Breast epithelium (tissue), 4 donors: ENCODE measurements at regions not wholly inside any gene's neighbourhood (a gene's known extent, or its start where the extent isn't known, plus 50 kb on each side); places are given as distances from the start of the nearest gene placed in this dataset.

Experiments used
- DNase-seq, 2 donors: peaks; one replicate each; pipeline ENCODE4 v3.0.0-alpha.2; 2019; ENCODE audit warnings: low spot score in 2 of 2
- H3K27ac ChIP-seq, 2 donors: fragments of 200-600 bp; sonication (generic) in 1 of 2; one replicate each; pipeline ENCODE4 v1.5.1; 2016 to 2019; ENCODE audit warnings: mild to moderate bottlenecking in 1 of 2
- H3K27me3 ChIP-seq, 2 donors: fragments of 200-600 bp; sonication (generic) in 1 of 2; one replicate each; pipeline versions ENCODE4 v1.5.1 to v1.6.0; 2017 to 2019; ENCODE audit warnings: control low read depth in 1 of 2, mild to moderate bottlenecking in 1 of 2
- H3K36me3 ChIP-seq: fragments of 200-600 bp; one replicate; pipeline ENCODE4 v1.5.1; 2019
- H3K4me1 ChIP-seq, 2 donors: fragments of 200-600 bp; sonication (generic); one replicate each; pipeline ENCODE4 v1.5.1; 2016 to 2019; ENCODE audit warnings: control low read depth in 1 of 2
- H3K4me3 ChIP-seq, 3 donors: fragments of 200-600 bp; sonication (generic); 1 replicate in 2 of 3; 2 replicates in 1 of 3; pipeline ENCODE4 v1.5.1; 2016 to 2019; ENCODE audit warnings: mild to moderate bottlenecking in 3 of 3, moderate library complexity in 2 of 3
- H3K9me3 ChIP-seq, 2 donors: fragments of 200-600 bp; sonication (generic) in 1 of 2; one replicate each; pipeline ENCODE4 v1.5.1; 2016 to 2019; ENCODE audit warnings: control low read depth in 1 of 2
- POLR2A ChIP-seq: fragments of 450-650 bp; IDR thresholded peaks from one replicate; pipeline ENCODE4 v1.6.1; 2016; ENCODE audit warnings: antibody characterized with exemption, mild to moderate bottlenecking, moderate library complexity
- POLR2AphosphoS5 ChIP-seq, 3 donors: sonication (generic); formaldehyde crosslinking; IDR thresholded peaks; one replicate each; pipeline ENCODE4 v1.6.1; 2017; ENCODE audit warnings: antibody characterized with exemption in 3 of 3
- intact Hi-C: fragments of 100-400 bp; cut with DNase I; formaldehyde crosslinking; loops from one replicate; pipeline ENCODE4 v1.15.1; 2023; ENCODE audit warnings: low total_unique reads
- TF ChIP-seq, protein P1 (sequence below), 3 donors: fragments of 450-650 bp; IDR thresholded peaks; one replicate each; pipeline ENCODE4 v1.5.1; 2016 to 2017; ENCODE audit warnings: antibody characterized with exemption in 3 of 3, mild to moderate bottlenecking in 3 of 3, moderate library complexity in 3 of 3

GRCh38 chr5:4537489-4537888 lies 602.6 kb upstream of the ADAMTS16 start:
- Histone ChIP-seq H3K36me3 (no peaks in the 10 kb centered on the region), H3K27me3 (no peaks in the 10 kb centered on the region), H3K27ac (no peak overlapping the region), H3K4me1 (no peaks in the 10 kb centered on the region), H3K9me3 (peaks cover 0 to 4% of the 10 kb centered on the region in 2 donors), H3K4me3 (no peak overlapping the region)
- intact Hi-C loops: no loop called here
- DNase-seq: no peak
- TF ChIP-seq POLR2A: no peak
- TF ChIP-seq, protein P1, sequence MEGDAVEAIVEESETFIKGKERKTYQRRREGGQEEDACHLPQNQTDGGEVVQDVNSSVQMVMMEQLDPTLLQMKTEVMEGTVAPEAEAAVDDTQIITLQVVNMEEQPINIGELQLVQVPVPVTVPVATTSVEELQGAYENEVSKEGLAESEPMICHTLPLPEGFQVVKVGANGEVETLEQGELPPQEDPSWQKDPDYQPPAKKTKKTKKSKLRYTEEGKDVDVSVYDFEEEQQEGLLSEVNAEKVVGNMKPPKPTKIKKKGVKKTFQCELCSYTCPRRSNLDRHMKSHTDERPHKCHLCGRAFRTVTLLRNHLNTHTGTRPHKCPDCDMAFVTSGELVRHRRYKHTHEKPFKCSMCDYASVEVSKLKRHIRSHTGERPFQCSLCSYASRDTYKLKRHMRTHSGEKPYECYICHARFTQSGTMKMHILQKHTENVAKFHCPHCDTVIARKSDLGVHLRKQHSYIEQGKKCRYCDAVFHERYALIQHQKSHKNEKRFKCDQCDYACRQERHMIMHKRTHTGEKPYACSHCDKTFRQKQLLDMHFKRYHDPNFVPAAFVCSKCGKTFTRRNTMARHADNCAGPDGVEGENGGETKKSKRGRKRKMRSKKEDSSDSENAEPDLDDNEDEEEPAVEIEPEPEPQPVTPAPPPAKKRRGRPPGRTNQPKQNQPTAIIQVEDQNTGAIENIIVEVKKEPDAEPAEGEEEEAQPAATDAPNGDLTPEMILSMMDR (IDR thresholded peaks at IDR 0.05): no peak
- no peak for TF ChIP-seq POLR2AphosphoS5 (IDR thresholded peaks at IDR 0.05)

DNA sequence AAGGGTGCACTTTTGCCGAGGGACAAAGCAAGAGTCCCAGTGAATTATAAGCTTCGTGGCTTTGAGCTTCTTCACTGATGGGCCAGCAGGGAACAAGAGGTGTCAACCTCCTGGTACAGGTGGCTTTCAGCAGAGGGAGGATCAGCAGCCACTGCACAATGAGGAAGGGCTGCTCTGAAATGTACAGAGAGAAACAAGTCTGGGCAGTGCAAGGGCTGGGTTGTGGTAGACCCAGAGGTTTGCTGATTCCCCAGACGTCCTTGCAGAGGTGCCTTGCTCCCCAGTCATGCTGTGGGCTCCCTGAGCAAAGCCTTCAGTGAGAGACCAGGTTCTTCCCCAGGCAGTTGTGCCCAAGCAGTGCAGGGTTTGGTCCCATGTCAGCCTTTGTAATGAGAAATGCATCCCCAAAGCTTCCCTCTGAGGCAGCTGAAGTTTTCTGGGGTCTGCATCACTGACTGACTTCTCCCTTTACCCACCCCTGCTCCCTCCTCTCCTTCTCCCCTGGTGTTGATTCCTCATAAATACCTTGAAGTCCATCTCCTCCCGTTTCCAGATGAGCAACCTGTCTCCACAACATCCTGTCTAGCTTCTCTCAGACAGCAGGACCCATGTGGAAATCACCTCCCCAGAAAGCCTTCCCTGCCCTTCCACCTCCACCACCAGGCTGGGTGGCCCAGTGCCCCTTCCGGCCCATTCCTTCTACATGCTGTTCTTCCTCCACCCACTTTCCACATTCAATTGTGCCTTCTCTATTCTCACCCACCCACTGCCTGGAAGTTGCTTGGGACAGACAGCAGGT lies 599.6 kb upstream of the ADAMTS16 start:
- no peak overlapping the region for H3K27ac ChIP-seq
- TF ChIP-seq POLR2A (no peak), POLR2AphosphoS5 (IDR thresholded peaks at IDR 0.05) (no peak)
- TF ChIP-seq, protein P1 (IDR thresholded peaks at IDR 0.05): no peak

GRCh38 chr5:4541334-4541733 lies 598.8 kb upstream of the ADAMTS16 start:
- TF ChIP-seq POLR2A: no peak
- TF ChIP-seq POLR2AphosphoS5 (IDR thresholded peaks at IDR 0.05): no peak
- TF ChIP-seq, protein P1 (IDR thresholded peaks at IDR 0.05): no peak
- DNase-seq: no peak
- Histone ChIP-seq H3K4me3 (no peak overlapping the region), H3K4me1 (no peaks in the 10 kb centered on the region), H3K27ac (no peak overlapping the region), H3K9me3 (peaks cover 0 to 4% of the 10 kb centered on the region in 2 donors), H3K36me3 (no peaks in the 10 kb centered on the region), H3K27me3 (no peaks in the 10 kb centered on the region)
- intact Hi-C loops: no loop called here

More for the DNA sequence above, 599.6 kb upstream of the ADAMTS16 start:
- Histone ChIP-seq H3K36me3 (no peaks in the 10 kb centered on the region), H3K9me3 (peaks cover 0 to 4% of the 10 kb centered on the region in 2 donors), H3K27me3 (no peaks in the 10 kb centered on the region), H3K4me3 (no peak overlapping the region), H3K4me1 (no peaks in the 10 kb centered on the region)
- intact Hi-C loops: no loop called here
- no peak for DNase-seq

GRCh38 chr5:4542145-4542778 lies 597.9 kb upstream of the ADAMTS16 start:
- intact Hi-C loops: no loop called here
- H3K27ac ChIP-seq: no peak overlapping the region

More at GRCh38 chr5:4542145-4542778, 597.9 kb upstream of the ADAMTS16 start:
- TF ChIP-seq, protein P1 (IDR thresholded peaks at IDR 0.05): no peak
- no peak for TF ChIP-seq POLR2AphosphoS5 (IDR thresholded peaks at IDR 0.05)
- no peak for TF ChIP-seq POLR2A
- Histone ChIP-seq H3K27me3 (no peaks in the 10 kb centered on the region), H3K36me3 (no peaks in the 10 kb centered on the region), H3K4me1 (no peaks in the 10 kb centered on the region), H3K9me3 (peaks cover 0 to 4% of the 10 kb centered on the region in 2 donors), H3K4me3 (no peak overlapping the region)
- DNase-seq: peak in 1 of 2 donors; percentile 41
